OCI-LY7 (cell line): ENCODE measurements at regions not wholly inside any gene's neighbourhood (a gene's known extent, or its start where the extent isn't known, plus 50 kb on each side); places are given as distances from the start of the nearest gene placed in this dataset.

Experiments
- EZH2phosphoT487 ChIP-seq: fragments of 200-600 bp; sonication (generic); IDR thresholded peaks from 2 replicates; pipeline ENCODE4 v1.6.1; 2018; ENCODE audit warnings: low read depth, borderline replicate concordance, mild to moderate bottlenecking, mixed run types, antibody characterized with exemption, low read length, moderate library complexity, mixed read lengths
- TF ChIP-seq, protein P1 (sequence below): fragments of 200-600 bp; sonication (generic); conservative IDR thresholded peaks from 2 replicates; pipeline ENCODE4 v1.5.1; 2014; ENCODE audit warnings: mild to moderate bottlenecking, antibody characterized with exemption, low read length, moderate library complexity, mixed read lengths

DNA sequence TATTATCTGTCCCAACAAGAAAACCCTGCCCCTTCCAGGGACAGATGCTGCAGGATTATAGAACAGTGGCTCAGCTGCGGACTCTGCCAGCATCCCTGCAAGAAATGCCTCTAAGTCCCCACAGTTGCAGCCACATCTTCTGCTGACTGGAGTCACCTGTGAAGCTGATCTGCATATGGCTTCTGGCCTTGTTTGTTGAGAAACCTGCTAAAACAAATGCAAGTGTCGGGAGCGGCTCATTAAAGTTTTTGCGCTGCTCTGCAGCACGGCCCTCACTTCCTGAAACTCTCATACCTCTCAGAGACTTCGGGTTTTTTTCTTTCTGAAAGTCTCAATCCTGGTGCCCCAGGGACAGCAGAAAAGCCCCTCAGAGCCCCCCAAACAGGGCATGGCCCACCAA is 725.0 kb downstream of the UQCRFS1 start:
- TF ChIP-seq, protein P1, sequence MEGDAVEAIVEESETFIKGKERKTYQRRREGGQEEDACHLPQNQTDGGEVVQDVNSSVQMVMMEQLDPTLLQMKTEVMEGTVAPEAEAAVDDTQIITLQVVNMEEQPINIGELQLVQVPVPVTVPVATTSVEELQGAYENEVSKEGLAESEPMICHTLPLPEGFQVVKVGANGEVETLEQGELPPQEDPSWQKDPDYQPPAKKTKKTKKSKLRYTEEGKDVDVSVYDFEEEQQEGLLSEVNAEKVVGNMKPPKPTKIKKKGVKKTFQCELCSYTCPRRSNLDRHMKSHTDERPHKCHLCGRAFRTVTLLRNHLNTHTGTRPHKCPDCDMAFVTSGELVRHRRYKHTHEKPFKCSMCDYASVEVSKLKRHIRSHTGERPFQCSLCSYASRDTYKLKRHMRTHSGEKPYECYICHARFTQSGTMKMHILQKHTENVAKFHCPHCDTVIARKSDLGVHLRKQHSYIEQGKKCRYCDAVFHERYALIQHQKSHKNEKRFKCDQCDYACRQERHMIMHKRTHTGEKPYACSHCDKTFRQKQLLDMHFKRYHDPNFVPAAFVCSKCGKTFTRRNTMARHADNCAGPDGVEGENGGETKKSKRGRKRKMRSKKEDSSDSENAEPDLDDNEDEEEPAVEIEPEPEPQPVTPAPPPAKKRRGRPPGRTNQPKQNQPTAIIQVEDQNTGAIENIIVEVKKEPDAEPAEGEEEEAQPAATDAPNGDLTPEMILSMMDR: no peak
- TF ChIP-seq EZH2phosphoT487: no peak
